ENCODE measurements at regions not wholly inside any gene's neighbourhood (a gene's known extent, or its start where the extent isn't known, plus 50 kb on each side); places are given as distances from the start of the nearest gene placed in this dataset.

- DNase-seq (ENCODE audit: low read depth), result no peak
Measured at GRCh38 chr18:32621034-32621433, 150.4 kb upstream of the GAREM1 start.

- no peak for DNase-seq (ENCODE audit: low read depth)
Measured at GRCh38 chr18:32618546-32618945, 147.9 kb upstream of the GAREM1 start.

- no peak for DNase-seq (ENCODE audit: low read depth)
Measured at GRCh38 chr18:32613821-32614220, 143.1 kb upstream of the GAREM1 start.

GRCh38 chr18:32612651-32613050 is 142.0 kb upstream of the GAREM1 start:
- DNase-seq (ENCODE audit: low read depth), result no peak

- DNase-seq (ENCODE audit: low read depth), result no peak
Measured at GRCh38 chr18:32610176-32610575, 139.5 kb upstream of the GAREM1 start.

- no peak for DNase-seq (ENCODE audit: low read depth)
Measured at GRCh38 chr18:32607816-32608215, 137.1 kb upstream of the GAREM1 start.

GRCh38 chr18:32598144-32598543 is 127.5 kb upstream of the GAREM1 start:
- DNase-seq (ENCODE audit: low read depth), result no peak

GRCh38 chr18:32596501-32596900 is 125.8 kb upstream of the GAREM1 start:
- DNase-seq (ENCODE audit: low read depth), result no peak

GRCh38 chr18:32595832-32596231 is 125.2 kb upstream of the GAREM1 start:
- DNase-seq (ENCODE audit: low read depth), result no peak

- no peak for DNase-seq (ENCODE audit: low read depth)
Measured at GRCh38 chr18:32588191-32588590, 117.5 kb upstream of the GAREM1 start.

GRCh38 chr18:32583431-32583830 is 112.7 kb upstream of the GAREM1 start:
- DNase-seq (ENCODE audit: low read depth), result no peak

GRCh38 chr18:32582455-32582854 is 111.8 kb upstream of the GAREM1 start:
- DNase-seq (ENCODE audit: low read depth), result no peak

- DNase-seq (ENCODE audit: low read depth), result no peak
Measured at GRCh38 chr18:32577561-32577960, 106.9 kb upstream of the GAREM1 start.

GRCh38 chr18:32576296-32576916 is 105.7 kb upstream of the GAREM1 start:
- no peak for DNase-seq (ENCODE audit: low read depth)

GRCh38 chr18:32566960-32567359 is 96.3 kb upstream of the GAREM1 start:
- no peak for DNase-seq (ENCODE audit: low read depth)

GRCh38 chr18:32553640-32554365 is 83.1 kb upstream of the GAREM1 start:
- no peak for DNase-seq (ENCODE audit: low read depth)

GRCh38 chr18:32553174-32553573 is 82.5 kb upstream of the GAREM1 start:
- no peak for DNase-seq (ENCODE audit: low read depth)

GRCh38 chr18:32552421-32553030 is 81.8 kb upstream of the GAREM1 start:
- DNase-seq (ENCODE audit: low read depth), result no peak

GRCh38 chr18:32550963-32551362 is 80.3 kb upstream of the GAREM1 start:
- no peak for DNase-seq (ENCODE audit: low read depth)

GRCh38 chr18:32549248-32550110 is 78.8 kb upstream of the GAREM1 start:
- peak; percentile 1 for DNase-seq (ENCODE audit: low read depth)

GRCh38 chr18:32548688-32549087 is 78.0 kb upstream of the GAREM1 start:
- no peak for DNase-seq (ENCODE audit: low read depth)

GRCh38 chr18:32545631-32546030 is 74.9 kb upstream of the GAREM1 start:
- DNase-seq (ENCODE audit: low read depth), result no peak
